Muscle of back (tissue), 3 donors: ENCODE measurements at regions not wholly inside any gene's neighbourhood (a gene's known extent, or its start where the extent isn't known, plus 50 kb on each side); places are given as distances from the start of the nearest gene placed in this dataset.
A peak's percentile ranks its signal among the peaks of the same experiment; 100 is the strongest.

Experiments used
- DNase-seq, 3 donors: peaks; one replicate each; pipeline versions ENCODE4 v3.0.0 to v3.0.0-alpha.2; 2013

DNA sequence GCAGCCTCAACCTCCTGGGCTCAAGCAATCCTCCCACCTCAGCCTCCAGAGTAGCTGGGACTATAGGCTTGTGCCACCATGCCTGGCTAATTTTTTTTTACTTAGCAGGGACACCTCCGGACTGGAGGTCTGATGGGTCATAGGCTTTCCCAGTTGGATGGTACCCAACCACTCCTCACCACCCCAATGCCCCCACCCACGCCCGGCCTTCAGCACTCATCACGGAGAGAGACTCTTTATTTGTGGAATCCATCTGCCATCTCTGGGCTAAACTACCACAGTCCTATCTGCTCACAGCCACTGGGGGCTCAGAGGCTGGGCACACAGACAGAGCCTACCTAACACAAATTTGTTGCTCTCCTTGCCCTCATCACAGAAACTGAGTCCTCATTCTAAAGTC lies 58.3 kb upstream of the STXBP1 start:
- DNase-seq: no peak

DNA sequence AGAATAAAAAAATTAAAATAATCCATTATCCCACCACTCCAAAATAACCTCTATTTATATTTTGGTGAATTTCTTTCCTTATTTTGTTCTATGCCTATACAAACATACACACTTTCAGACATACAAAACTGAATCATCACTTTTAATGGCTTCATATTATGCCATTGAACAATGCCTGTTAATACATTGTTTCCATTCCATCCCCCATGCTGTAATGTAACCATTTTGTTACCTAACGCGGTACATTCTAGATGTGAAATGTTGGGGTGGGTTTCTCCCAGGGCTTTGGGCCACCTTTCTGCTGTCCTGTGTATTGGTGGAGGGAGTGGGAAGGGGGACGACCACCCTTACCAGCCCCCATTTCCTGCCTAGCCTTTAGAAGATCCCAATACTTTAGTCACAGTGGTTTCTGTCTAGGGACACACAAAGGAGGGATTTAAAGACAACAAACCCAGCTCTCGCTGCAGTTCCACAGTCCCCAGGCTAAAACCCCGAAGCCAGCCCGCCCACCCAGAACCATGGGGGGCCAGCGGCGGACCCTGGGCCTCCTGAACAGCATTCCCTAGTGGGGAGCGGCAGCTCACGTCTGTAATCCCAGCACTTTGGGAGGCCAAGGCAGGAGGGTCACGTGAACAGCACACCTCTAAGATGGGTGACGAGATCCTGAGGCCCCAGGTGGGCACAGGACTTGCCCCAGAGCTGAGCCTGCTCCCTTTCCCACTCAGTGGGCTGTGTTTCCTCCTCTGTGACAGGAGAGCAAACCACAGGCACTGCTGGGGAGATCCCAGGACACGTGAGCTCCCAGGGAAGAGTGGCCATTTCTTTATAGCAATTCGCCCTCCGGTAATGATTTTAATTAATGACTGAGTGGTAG lies 56.9 kb upstream of the STXBP1 start:
- DNase-seq: no peak

DNA sequence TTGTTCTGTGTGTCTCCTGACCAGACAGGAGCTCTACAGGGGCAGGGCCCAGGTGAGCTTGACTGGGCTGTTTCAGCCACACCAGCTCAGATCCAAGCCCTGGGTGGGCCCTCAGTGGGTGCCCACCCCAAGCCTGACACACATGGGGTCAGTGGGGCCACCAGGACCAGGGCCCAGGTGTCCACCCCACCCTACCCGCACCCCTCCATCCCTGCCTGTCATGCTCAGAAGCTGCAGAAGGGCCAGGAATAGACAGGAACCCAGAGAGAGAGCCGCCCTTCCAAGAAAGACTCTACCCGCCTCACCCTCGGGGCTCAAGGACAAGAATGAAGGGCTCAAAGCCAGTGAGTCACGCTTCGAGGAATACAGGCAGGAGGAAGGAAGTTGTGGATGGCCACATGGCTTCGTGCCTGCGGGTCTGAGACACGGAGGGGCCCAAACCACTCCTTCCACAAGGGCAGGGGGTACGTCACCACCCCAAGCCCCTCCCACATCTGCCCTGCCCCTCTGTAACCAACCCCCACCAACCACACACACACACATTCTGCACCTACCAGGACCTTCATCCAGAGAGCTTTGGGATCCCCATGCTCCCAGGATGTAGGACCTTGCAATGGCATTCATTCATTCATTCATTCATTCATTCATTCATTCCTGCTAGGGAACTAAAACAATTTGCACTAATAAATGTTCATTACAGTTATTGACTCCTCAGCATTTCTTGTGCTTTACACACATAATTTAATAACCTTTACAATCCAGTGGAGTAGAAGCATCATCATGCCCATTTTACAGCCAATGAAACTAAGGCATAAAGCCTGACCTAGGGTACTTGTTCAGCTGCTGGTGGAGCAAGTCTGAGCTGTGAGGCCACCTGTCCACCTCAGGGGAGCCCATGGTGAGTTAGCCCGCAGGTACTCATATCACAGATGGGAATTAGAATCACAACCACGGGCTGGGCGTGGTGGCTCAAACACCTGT lies 55.9 kb upstream of the STXBP1 start:
- DNase-seq: peak in 2 of 3 donors; percentile 50 to 91

DNA sequence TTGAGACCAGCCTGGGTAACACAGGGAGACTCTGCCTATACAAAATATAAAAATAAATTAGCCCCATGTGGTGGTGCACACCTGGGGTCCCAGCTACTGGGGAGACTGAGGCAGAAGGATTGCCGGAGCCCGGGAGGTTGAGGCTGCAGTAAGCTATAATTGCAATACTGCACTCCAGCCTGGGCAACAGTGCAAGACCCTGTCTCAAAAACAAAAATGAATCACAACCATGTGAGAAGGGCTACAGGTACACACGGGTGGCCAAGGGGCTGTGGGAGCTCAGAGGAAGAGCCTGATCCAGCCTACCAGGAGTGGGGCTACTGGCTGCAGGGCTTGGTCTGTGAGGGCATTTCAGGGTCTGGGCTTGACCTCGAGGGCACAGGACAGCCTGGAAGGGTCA lies 55.2 kb upstream of the STXBP1 start:
- DNase-seq: no peak

DNA sequence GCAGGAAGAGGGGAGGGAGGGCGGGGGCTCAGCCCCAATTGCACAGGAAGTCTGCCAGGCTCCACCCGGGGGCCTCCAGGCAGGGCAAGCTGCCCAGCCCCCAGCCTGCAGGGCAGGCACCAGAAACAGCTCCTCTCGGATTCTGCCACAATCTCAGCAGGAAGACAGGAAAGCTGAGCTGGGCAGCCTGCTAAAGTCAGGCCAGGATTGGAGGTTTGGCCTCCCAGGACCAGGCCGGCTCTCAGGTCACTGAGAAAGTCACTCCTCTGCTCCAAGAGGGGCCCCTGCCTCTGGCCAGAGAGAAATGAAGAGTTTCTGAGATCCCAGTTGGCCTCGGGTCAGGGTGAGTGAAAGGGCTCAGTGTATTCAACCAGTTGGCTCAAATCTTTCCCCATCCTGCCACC lies 54.6 kb upstream of the STXBP1 start:
- DNase-seq: peak in 1 of 3 donors; percentile 68

DNA sequence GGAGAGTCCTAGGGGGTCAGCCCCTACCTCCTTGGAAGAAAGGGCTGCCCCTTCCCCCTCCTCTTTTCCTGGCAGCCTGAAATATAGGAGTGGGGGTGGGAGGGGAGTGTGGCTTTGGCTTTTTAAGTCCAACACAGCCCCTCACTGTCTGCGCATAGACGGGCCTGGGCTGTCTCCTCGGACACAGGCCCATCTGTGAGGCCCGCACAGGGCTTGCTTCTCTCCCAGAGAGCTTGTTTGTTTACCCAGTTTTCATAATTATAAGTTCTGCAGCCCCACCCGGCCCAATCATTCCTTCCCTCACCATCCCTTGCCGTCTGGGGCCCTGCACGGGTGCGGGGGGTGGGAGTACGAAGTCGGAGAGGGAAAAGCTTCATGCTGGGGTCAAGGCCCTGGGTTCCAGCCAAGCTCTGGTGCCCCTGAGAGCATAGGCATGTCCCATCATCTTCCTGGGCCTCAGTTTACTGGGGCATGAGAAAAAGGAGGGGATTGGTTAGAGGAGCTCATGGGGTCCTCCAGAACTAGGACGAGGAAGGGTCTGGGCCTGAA lies 54.0 kb upstream of the STXBP1 start:
- DNase-seq: peak in 1 of 3 donors; percentile 46

DNA sequence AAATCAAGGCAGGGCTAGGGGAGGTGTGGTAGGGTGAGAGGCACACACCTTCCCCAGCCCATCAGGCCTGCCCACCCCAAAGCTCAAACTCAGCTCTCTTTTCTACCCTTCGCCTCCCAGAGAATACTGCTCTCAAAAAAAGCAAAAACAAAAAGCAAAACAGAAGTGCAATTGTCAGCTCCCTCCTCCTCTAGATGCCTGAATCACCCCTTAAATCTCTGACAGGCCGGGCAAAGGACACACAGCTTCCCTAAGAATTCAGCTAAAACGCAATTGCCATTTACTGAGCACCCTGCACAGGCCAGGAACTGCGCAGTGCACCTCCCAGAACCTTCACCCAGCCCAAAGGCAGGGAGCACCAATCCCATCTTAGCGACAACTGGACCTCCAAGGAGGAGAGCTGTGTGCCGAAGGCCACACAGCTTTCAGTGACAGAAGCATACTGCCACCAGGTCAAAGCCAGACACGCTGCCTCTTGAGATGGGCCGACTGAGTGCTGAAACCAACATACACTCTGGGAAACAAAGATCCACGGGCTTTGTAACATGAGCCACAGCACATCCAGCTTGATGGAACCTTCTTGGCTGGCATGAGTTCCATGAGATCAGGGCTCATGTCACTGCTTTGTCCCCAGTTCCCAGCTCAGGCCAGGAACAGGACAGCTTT lies 53.4 kb upstream of the STXBP1 start:
- DNase-seq: peak in 1 of 3 donors; percentile 22

DNA sequence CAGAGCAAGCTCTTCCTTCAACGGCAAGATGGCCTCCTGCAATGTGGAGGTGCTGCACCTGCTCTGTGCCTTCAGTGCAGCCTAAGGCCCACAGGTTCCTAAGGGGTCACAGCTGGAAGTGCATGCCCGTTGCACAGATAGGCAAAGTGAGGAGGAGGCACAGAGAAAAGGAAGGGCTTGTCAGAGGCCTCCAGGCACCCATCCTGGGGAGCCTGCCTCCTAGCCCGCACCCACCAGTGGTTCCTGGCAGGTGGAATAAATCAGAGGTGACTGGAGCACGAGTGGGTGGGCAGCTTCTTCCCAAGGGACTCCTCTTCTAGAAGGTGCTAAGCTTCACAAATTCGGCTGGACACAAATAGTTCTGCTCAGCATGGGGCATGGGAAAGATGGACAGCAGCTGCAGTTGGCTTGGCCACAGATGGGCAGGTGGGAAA lies 52.8 kb upstream of the STXBP1 start:
- DNase-seq: no peak

DNA sequence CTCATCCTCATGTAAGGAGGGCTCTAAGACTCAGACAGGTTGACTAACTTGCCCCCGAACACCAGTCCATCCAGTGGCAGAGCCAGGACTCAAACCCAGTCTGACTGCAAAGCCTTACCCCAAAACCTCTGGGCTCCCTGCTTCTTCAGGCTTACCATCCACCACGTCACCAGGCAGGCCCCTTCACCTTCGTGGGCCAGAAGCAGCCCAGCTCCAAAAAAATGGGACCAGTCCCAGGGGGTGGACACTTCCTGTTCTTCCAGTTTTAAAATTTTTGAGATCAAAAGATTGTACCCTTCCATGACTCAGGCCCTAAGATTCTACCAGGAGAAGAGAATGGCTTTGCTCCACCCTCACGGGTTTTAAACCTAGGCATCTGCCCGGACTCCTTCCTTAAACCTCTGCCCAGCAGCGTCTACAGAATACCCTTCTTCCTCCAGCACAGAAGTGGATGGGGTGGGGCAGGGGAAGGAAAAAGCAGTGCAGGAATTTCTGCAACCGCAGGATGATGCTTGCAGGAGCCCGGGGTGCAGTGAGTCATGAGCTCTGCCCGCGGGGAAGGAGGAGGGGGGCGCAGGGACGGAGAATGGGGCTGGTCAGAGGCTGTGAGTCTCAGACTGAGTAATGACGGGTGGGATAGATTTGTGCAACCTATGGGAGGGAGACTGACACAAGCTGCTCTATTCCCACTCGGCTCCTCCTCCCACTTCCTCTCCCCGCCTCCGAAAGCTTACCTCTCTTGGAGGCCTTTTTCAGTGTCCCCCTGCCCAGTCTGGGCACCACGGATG lies 50.4 kb upstream of the STXBP1 start:
- DNase-seq: peak in 2 of 3 donors; percentile 62 to 96
